SW480 (cell line): ENCODE measurements at regions not wholly inside any gene's neighbourhood (a gene's known extent, or its start where the extent isn't known, plus 50 kb on each side); places are given as distances from the start of the nearest gene placed in this dataset.
"Not testable (repeated sequence)": the region's sequence is repeated elsewhere in the genome, so short reads cannot be mapped to it uniquely, and the experiment has no call there.

ENCODE experiments used
- DNase-seq: peaks from one replicate; pipeline ENCODE4 v3.0.0-alpha.2; 2016; ENCODE audit warnings: low spot score

DNA sequence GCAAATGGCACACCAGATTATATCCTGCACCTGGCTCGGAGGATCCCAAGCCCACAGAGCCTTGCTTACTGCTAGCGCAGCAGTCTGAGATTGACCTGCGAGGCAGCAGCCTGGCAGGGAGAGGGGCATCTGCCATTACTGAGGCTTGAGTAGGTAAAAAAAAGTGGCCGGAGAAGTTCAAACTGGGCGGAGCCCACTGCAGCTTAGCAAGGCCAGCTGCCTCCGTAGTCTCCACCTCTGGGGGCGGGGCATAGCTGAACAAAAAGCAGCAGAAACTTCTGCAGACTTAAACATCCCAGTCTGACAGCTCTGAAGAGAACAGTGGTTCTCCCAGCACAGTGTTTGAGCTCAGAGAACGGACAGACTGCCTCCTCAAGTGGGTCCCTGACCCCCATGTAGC is 85.4 kb upstream of the TMEM170B start:
- not testable (repeated sequence) for DNase-seq

DNA sequence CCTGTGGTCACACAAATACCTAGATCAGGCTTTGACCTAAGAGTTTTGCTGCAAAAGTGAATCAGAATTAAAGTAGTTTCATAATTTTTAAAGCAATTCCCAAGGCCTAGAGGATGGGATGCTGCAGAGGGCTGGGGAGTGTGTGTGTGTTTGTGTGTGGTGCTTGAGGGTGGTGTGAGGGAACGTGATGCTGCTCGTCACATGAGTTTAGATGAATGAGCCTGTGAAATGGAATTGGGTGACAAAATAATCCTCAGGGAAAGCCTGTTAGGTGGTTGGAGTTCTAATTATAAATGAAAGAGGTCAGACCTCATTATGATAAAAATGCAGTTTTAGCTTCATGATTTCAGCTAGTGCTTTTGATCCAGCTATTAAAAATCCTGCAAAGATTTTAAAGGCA is 87.5 kb upstream of the TMEM170B start:
- no peak for DNase-seq

DNA sequence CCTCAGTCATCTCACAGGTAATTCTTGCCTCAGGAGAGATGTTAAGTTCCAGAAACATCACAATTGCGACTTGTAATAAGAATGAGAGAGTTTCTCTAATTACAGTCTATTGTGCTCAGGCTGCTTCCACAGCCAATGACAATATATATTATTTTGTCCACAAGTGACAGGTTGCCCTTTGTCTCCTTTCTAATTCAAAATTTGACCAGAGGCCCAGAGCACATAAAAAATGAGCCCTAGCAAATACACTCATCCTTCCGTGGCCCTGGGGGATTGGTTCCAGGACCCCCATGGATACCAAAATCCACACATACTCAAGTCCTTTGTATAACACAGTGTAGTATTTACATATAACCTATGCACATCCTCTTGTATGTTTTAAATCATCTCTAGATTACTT is 88.1 kb upstream of the TMEM170B start:
- no peak for DNase-seq

GRCh38 chr6:11448038-11448437 is 89.5 kb upstream of the TMEM170B start:
- no peak for DNase-seq

DNA sequence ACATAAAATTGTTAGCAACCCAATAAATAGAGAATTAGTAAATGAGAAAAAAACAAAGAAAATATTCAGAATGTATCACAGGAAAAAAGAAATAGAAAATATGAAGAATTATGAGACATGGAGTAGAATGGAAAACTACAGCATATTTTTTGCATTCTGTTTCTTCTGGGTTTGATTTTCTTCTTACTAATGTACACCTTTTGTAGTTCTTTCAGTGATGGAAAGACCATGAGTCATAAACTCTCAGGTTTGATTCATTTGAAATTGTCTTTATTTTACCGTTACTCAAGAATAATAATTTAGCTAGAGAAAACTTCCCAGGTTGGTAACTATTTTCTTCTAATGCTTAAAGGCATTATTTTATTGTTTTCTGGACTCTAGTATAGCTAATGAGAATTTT is 90.3 kb upstream of the TMEM170B start:
- no peak for DNase-seq

DNA sequence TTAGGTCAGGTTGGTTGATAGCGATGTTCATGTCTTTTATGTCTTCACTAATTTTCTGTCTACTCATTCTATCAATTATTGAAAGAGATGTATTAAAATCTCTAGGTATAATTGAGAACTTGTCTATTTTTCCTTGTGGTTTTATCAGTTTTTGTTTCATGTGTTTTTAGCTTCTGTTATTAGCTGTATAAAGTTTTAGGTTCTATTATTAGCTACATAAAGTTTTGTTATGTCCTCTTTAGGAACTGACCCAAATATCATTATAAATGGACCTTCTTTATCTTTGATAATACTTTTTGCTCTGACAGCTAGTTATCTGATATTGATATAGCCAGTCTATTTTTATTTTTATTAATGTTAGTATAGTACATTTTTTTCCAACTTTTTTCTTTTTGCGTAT is 92.4 kb upstream of the TMEM170B start:
- DNase-seq, result no peak

- DNase-seq, result not testable (repeated sequence)
Observed at GRCh38 chr6:11443125-11443524, 94.4 kb upstream of the TMEM170B start.

DNA sequence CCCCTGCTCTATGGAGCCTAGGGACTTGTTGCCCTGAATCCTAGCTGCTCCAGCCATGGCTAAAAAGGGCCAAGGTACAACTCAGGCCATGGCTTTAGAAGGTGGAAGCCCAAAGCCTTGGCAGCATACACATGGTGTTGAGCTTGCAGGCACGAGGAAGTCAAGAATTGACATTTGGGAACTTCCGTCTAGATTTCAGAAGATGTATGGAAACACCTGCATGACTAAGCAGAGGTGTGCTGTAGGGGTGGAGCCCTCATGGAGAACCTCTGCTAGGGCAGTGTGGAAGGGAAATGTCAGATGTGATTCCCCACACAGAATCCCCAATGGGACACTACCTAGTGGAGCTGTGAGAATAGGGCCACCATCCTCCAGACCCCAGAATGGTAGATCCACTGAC is 95.1 kb upstream of the TMEM170B start:
- no peak for DNase-seq

- no peak for DNase-seq
Observed at GRCh38 chr6:11439876-11440275, 97.7 kb upstream of the TMEM170B start.

- DNase-seq, result no peak
Observed at GRCh38 chr6:11439017-11439420, 98.5 kb upstream of the TMEM170B start.

- no peak for DNase-seq
Observed at GRCh38 chr6:11437824-11438459, 99.6 kb upstream of the TMEM170B start.

DNA sequence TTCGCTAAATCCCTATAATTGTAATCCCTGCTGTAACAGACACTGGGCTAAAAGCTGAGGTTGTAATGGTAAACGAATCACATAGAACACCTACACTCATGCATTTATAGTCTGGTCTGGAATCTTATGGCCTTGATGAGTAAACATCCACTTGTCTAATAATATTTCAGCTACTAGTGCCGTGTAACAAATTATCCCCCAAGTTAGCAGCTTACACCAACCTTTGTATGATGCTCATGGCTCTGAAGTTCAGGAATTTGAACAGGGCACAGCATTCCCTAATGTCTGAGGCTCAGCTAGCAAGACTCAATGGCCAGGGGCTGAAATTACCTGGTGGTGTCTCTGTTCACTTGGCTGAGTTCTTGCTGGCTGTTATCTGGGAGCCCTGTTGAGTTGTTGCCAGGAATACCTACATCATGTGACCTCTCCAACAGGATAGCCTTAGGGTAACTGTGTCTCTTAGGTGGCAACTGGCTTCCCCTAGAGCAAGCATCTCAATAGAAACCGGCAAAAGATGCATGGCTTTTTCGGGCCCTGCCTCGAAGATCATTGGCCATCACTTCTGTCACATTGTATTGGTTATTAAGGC is 100.9 kb upstream of the TMEM170B start:
- DNase-seq, result no peak

DNA sequence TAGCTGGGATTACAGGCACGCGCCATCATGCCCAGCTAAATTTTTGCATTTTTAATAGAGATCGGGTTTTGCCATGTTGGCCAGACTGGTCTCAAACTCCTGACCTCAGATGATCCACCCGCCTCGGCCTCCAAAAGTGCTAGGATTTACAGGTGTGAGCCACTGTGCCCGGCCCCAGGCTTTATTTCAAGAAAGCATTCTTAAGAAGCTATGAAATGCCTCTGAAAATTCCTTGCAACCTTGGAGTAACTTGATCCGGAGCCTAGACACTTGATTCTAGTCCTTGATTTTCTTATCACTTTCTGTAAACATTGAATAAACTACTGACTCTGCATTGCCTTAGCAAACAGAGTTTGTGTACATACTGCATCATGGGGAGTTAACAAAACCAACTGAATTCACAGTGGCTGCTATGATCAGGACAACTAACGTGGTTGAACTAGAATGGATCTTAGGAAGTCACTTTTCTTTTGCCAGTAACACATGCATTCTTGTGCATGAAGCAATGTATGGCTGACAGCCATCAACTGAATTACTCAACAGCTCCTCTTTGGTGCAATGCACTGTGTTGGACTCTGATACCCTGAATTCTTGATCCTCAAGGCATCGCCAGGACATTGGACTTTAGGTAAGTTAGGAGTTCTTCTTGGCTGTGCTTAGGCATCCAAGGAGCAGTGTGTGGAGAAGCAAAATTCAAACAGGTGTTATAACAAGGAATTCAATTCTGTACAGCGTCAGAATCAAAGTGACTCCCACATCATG is 102.8 kb upstream of the TMEM170B start:
- DNase-seq, result no peak

- DNase-seq, result peak; percentile 14
Observed at GRCh38 chr6:11433860-11434259, 103.7 kb upstream of the TMEM170B start.

DNA sequence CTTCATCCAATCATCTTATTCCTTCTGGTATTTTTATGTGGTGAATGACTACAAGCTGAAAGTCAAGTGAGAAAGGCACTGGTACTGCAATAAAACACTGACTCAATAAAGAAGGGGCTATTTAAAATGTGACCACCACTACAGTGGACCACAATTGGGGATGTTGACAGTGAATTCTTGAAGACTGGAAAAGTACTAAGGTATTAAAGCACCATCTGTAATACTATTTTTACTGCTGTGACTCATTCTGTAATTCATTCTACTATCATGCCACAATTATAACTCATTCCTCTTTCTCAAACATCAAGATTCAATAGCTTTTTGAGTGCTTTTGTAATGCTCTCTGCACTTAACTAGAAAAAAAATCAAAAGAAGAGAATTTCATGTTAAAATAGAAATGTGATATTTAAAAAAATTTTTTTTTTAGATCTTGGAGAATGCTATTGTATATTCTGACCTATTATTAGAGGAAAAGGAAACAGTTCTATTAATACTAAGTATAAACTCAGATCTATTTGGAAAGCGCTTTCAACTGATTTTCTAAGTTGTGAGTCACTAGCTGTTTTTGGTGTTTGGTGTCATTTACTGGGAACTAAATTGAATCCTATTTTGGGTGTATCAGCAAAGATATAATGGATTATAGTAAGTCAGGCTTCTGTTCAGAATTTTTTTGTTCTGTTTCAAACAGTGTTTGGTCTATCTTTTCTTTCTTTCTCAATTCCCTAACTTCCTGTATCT is 104.7 kb upstream of the TMEM170B start:
- DNase-seq, result no peak

DNA sequence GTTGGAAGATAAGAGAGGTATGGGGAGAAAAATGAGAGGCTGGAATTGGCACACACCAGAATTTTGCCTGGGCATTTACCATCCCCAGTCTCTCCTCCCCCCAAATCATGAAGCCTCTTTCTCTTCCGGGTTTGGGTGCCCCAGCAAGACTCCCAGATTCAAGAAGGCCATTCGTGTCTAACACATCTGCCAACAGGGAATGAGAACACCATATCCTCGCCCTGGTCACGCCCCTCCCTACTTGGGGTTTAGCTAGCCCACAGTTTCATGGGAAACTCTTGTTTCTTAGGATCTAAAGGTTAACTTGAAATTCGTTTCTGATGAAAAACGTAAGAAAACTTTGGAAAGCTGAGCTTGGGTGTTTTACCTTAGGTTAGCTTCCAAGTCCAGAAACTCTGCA is 105.5 kb upstream of the TMEM170B start:
- no peak for DNase-seq

GRCh38 chr6:11431455-11431937 is 106.1 kb upstream of the TMEM170B start:
- no peak for DNase-seq

DNA sequence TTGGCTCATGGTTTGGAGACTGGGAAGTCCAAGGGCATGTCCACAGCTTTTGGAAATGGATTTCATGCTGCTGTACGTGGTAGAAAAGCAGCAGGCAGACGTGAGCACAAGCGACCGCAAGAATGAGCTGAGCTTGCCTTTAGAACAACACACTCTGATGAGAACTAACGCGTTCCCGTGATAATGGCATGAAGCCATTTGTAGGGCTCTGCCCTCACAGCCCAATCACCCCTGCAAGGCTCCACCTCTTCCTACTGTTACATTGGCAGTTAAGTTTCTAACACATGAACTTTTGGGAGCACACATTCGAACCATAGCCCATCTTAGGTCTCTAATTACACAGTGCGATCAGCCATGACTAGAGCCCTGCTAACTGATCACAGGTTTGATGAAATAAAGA is 107.5 kb upstream of the TMEM170B start:
- DNase-seq, result no peak

DNA sequence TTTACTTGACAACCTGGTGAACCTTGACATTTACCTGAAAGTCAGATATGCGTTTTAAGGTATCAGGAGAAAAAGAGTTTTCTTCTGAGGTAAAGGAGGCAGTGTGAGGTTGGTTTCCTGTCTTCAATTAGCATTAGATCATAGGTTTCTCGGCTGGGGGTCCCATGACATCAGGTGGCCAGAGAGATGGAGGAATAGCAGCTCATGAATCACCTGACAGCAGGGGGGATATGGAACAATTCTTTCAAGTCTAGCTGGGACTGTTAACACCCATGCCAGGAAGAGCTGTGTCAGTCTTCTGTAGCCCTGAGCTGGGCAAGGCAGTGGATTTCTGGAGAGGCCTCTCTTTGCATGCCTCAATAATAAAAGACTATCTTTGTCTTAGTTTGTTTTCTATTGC is 108.0 kb upstream of the TMEM170B start:
- no peak for DNase-seq

DNA sequence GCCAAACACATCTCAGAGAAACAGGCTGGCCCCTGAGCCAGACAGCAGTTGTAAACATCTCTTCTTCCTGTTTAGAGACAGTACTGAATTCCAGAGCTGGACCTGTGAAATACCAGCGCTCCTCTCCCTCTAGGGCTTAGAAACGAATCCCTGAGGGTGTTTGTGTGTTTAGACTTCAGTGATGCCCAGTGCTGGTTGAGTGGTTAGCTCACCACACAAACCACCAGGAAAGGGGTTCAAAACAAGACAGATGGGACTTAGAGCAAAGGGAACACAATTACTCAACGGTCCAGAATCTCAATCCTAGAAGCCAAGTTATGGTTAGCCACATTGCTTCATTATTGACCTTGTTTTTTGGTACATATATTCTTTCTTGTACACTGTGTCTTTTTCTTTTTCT is 108.7 kb upstream of the TMEM170B start:
- DNase-seq, result no peak

DNA sequence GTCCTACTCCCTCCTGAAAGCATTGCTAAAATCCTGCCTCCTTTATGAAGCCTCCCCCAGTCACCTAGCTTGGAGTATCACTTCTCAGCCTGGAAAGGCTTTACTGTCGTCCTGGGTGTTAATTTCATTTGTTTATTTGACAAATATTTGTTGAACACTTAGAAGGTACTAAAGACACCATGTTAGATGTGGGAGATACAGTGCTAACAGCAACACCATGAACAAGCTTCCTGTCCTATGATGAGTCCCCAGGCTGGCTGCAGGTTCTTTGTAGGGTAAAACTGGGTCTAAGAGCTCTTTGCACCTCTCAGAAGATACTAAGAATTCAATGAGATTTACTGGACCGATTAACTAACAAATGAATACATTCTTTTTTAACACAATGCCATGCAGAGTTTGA is 109.2 kb upstream of the TMEM170B start:
- no peak for DNase-seq

- no peak for DNase-seq
Observed at GRCh38 chr6:11427723-11428245, 109.8 kb upstream of the TMEM170B start.
